Activated B cell treated with CpG ODN at 0.5 μM for 24 hours (primary cell): ENCODE measurements at regions not wholly inside any gene's neighbourhood (a gene's known extent, or its start where the extent isn't known, plus 50 kb on each side); places are given as distances from the start of the nearest gene placed in this dataset.
"Not testable (repeated sequence)": the region's sequence is repeated elsewhere in the genome, so short reads cannot be mapped to it uniquely, and the experiment has no call there.

ENCODE experiments used
- ATAC-seq: fragments of 200-7000 bp; cut with Tn5 transposase; one replicate; pipeline ENCODE4 v1.10.0; 2021; ENCODE audit warnings: low read depth, mild to moderate bottlenecking, moderate library complexity
- CTCF ChIA-PET: fragments of 350-600 bp; sonication (Branson Sonifier 250); formaldehyde crosslinking; loops from one replicate; lab custom pipeline; 2021; ENCODE audit warnings: antibody characterized with exemption; lab: Charles Lee
- POLR2A ChIA-PET: fragments of 350-600 bp; sonication (Branson Sonifier 250); formaldehyde crosslinking; loops from one replicate; lab custom pipeline; 2021; ENCODE audit warnings: antibody characterized with exemption; lab: Charles Lee
- DNase-seq: peaks from one replicate; pipeline ENCODE4 v3.0.0; 2022
- H3K27ac Mint-ChIP-seq: one replicate; pipeline ENCODE4 v1.8.0; 2020; ENCODE audit warnings: mixed read lengths
- H3K27me3 Mint-ChIP-seq: one replicate; pipeline ENCODE4 v1.8.0; 2021; ENCODE audit warnings: mixed read lengths
- H3K36me3 Mint-ChIP-seq: one replicate; pipeline ENCODE4 v1.8.0; 2021; ENCODE audit warnings: low read depth, mixed read lengths
- H3K4me1 Mint-ChIP-seq: one replicate; pipeline ENCODE4 v1.8.0; 2021; ENCODE audit warnings: mixed read lengths
- H3K4me3 Mint-ChIP-seq: one replicate; pipeline ENCODE4 v1.8.0; 2020; ENCODE audit warnings: mild to moderate bottlenecking, mixed read lengths
- H3K9me3 Mint-ChIP-seq: one replicate; pipeline ENCODE4 v1.8.0; 2020; ENCODE audit warnings: mixed read lengths
- intact Hi-C: fragments of 100-400 bp; cut with micrococcal nuclease; formaldehyde crosslinking; loops from one replicate; pipeline ENCODE4 v1.15.1; 2024

DNA sequence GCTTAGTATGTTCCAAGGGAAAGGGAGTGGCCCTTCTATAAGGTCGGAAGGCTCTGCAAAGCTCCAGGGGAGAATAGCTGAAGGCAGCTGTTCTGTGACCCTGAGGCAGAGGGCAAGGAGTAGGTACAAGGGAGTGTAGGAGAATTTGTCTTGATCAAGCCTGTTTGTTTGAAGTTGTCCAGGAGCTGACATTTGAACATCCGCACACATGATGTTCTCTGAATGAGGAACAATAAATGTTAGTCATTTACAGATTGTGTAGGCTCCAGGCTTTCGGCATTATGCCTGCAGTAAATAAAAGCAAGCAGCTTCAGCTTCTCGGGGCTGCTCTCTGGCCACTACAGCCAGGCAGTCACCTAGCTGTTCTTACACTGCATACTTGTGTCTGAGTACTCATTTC, 52.7 kb downstream of the CTAGE6 start:
- intact Hi-C loops, H3K27ac Mint-ChIP-seq, ATAC-seq, H3K9me3 Mint-ChIP-seq, H3K36me3 Mint-ChIP-seq, H3K4me1 Mint-ChIP-seq, CTCF ChIA-PET, DNase-seq, H3K27me3 Mint-ChIP-seq, H3K4me3 Mint-ChIP-seq, POLR2A ChIA-PET: not testable (repeated sequence)

DNA sequence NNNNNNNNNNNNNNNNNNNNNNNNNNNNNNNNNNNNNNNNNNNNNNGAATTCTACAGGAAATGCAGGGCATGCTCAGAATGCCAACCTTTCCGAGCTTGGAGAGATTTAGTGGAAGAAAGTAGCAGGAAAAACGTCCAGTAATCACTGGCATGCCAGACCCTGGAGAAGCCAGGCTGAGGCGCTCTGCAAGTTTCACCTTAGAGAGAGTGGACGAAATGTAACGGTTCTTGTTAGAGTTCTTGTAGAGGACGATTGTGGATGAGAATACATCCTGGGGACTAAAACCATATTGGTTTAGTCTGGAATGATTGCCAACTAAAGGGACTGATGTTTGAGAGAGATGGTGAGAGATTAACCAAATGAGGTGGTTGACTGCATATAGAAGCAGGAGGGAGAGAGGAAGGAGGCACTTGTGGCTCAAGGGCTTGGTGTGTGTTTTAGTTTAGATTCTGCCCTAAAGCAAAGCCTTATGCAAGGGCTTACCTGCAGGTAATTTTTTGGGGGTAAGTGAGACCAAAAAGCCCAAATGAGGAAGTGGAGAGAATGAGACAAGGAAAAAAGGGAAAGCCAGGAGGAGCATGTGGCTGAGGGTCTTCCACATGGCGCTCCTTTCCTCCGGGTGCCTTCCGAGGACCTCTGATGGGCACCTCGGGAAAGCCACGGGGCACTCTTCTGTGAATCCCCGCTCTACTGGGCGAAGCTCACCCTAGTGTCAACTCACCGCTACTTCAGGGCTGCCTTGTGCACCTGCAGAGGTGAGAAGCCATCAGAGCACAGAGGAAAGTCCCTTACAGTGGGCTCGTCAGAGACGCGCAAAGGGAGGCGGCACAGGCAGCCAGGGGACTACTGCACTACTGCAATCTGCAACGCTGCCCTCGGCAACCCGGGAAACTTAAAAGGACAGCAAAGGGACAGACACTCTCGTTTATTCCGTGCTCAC, 56.5 kb downstream of the CTAGE6 start:
- peak; percentile 98 for ATAC-seq
- DNase-seq, H3K4me3 Mint-ChIP-seq, POLR2A ChIA-PET, H3K4me1 Mint-ChIP-seq, CTCF ChIA-PET, H3K36me3 Mint-ChIP-seq, H3K9me3 Mint-ChIP-seq, H3K27me3 Mint-ChIP-seq, intact Hi-C loops, H3K27ac Mint-ChIP-seq: not testable (repeated sequence)
